ENCODE measurements at regions not wholly inside any gene's neighbourhood (a gene's known extent, or its start where the extent isn't known, plus 50 kb on each side); places are given as distances from the start of the nearest gene placed in this dataset.

GRCh38 chr10:34869135-34869836 lies 54.2 kb upstream of the PARD3 start:
- no peak for DNase-seq (ENCODE audit: low read depth in 2 of 2)

GRCh38 chr10:34868589-34868988 lies 53.5 kb upstream of the PARD3 start:
- no peak for DNase-seq (ENCODE audit: low read depth in 2 of 2)

- peak in 1 of 2 donors; percentile 5 for DNase-seq (ENCODE audit: low read depth in 2 of 2)
Observed at GRCh38 chr10:34866848-34867247, 51.8 kb upstream of the PARD3 start.

Data from lung microvascular endothelial cell (primary cell).